Retinal pigment epithelial cell (primary cell): ENCODE measurements at regions not wholly inside any gene's neighbourhood (a gene's known extent, or its start where the extent isn't known, plus 50 kb on each side); places are given as distances from the start of the nearest gene placed in this dataset.
A peak's percentile ranks its signal among the peaks of the same experiment; 100 is the strongest.
"Not testable (repeated sequence)": the region's sequence is repeated elsewhere in the genome, so short reads cannot be mapped to it uniquely, and the experiment has no call there.

Experiments
- DNase-seq: peaks from one replicate; pipeline ENCODE4 v3.0.0-alpha.2; 2010; ENCODE audit warnings: low read depth
- H3K4me3 ChIP-seq: 2 replicates; pipeline ENCODE4 v1.5.1; 2011; ENCODE audit warnings: mild to moderate bottlenecking, low read length, control low read depth, moderate library complexity
- TF ChIP-seq, protein P1 (sequence below): conservative IDR thresholded peaks from 2 replicates; pipeline ENCODE4 v1.5.1; 2011; ENCODE audit warnings: low read depth, low read length, control low read depth, inconsistent platforms

- DNase-seq, result no peak
- no peak overlapping the region for H3K4me3 ChIP-seq
- TF ChIP-seq, protein P1, sequence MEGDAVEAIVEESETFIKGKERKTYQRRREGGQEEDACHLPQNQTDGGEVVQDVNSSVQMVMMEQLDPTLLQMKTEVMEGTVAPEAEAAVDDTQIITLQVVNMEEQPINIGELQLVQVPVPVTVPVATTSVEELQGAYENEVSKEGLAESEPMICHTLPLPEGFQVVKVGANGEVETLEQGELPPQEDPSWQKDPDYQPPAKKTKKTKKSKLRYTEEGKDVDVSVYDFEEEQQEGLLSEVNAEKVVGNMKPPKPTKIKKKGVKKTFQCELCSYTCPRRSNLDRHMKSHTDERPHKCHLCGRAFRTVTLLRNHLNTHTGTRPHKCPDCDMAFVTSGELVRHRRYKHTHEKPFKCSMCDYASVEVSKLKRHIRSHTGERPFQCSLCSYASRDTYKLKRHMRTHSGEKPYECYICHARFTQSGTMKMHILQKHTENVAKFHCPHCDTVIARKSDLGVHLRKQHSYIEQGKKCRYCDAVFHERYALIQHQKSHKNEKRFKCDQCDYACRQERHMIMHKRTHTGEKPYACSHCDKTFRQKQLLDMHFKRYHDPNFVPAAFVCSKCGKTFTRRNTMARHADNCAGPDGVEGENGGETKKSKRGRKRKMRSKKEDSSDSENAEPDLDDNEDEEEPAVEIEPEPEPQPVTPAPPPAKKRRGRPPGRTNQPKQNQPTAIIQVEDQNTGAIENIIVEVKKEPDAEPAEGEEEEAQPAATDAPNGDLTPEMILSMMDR, result no peak
Measured at GRCh38 chr2:211204902-211205301, 648.5 kb downstream of the CPS1 start.

DNA sequence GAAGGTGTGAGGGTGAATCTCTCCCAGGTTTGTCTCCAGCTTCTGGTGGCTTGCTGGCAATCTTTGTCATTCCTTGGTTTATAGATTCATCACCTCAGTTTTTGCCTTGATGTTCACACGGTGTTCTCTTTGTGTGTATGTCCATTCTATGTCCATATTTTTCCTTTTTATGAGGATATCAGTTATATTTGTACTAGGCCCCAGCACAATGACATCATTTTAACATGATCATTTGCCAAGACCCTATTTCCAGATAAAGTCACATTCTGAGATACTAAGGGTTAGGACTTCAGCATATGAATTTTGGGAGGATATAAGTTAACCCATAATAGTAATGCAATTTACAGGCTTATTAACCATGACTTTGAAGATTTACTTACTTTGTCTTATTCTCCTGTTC is 649.0 kb downstream of the CPS1 start:
- H3K4me3 ChIP-seq, result no peak overlapping the region
- no peak for DNase-seq
- TF ChIP-seq, protein P1, result no peak

DNA sequence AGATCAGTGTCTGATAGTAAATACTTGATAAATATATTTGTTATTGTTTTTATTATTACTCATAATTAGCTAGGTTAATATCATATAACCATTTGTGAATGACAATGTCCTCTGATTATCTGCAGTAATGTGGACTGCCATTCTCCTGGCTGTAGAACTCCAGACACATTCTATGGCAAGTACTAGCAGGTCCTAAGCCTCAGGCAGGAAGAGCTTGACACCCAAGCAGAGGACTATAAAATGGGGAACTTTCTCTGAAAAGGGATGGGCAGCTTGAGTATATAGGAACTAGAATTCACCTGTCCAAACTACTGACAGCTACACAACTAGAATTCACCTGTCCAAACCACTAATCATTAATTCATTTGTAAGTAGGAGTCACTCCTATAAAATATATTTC is 649.4 kb downstream of the CPS1 start:
- TF ChIP-seq, protein P1, result no peak
- DNase-seq, result no peak
- no peak overlapping the region for H3K4me3 ChIP-seq

GRCh38 chr2:211216221-211216620 is 659.8 kb downstream of the CPS1 start:
- no peak for DNase-seq
- TF ChIP-seq, protein P1, result peak; percentile 57
- H3K4me3 ChIP-seq, result no peak overlapping the region

DNA sequence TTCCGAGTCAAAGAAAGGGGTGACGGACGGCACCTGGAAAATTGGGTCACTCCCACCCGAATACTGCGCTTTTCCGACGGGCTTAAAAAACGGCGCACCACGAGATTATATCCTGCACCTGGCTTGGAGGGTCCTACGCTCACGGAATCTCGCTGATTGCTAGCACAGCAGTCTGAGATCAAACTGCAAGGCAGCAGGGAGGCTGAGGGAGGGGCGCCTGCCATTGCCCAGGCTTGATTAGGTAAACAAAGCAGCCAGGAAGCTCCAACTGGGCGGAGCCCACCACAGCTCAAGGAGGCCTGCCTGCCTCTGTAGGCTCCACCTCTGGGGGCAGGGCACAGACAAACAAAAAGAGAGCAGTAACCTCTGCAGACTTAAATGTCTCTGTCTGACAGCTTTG is 663.1 kb downstream of the CPS1 start:
- not testable (repeated sequence) for H3K4me3 ChIP-seq, DNase-seq

- TF ChIP-seq, protein P1, result no peak
- H3K4me3 ChIP-seq, result no peak overlapping the region
- DNase-seq, result no peak
Measured at GRCh38 chr2:211225784-211226183, 669.4 kb downstream of the CPS1 start.

DNA sequence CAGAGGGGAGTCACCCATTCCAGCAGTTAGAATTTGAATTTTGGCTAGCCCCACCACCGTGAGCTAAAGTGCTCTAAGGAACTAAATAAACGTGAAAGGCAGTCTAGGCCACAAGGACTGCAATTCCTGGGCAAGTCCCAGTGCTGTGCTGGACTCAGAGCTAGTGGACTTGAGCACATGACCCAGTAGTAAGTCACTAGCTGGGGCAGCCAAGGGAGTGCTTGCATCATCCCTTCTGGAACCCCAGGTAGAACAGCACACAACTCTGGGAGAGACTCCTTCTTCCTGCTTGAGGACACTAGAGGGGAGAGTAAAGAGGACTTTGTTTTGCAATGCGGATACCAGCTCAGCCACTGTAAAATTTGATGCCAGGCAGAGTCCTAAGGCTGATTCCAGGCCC is 672.2 kb downstream of the CPS1 start:
- DNase-seq, result no peak
- no peak overlapping the region for H3K4me3 ChIP-seq
- TF ChIP-seq, protein P1, result no peak
